ENCODE measurements at regions not wholly inside any gene's neighbourhood (a gene's known extent, or its start where the extent isn't known, plus 50 kb on each side); places are given as distances from the start of the nearest gene placed in this dataset.
A peak's percentile ranks its signal among the peaks of the same experiment; 100 is the strongest.

- no peak for DNase-seq
These were observed 112.9 kb upstream of the STK17B start for GRCh38 chr2:196284144-196284844.

GRCh38 chr2:196284866-196285557 lies 113.6 kb upstream of the STK17B start:
- peak; percentile 13 for DNase-seq

- no peak for DNase-seq
These were observed 115.4 kb upstream of the STK17B start for GRCh38 chr2:196286821-196287220.

DNA sequence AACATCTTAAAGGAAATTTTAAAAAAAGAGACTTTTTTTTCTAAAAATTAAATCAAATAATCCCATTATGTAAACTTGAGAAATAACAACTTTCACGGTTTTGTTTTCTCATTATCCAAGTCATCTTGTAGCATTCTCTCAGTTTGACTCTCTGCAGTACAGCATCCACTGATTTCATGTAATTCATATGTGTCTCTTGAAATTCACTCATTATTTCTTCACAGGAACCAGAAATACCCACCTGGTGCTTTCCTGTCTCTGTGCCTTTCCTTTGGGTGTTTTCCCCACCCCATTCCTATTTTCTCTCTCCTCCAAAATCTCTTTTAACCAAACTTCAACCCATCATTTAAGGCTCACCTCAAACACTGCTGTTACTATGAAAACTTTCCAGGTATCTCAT lies 116.1 kb upstream of the STK17B start:
- no peak for DNase-seq

- no peak for DNase-seq
These were observed 116.7 kb upstream of the STK17B start for GRCh38 chr2:196288006-196288538.

DNA sequence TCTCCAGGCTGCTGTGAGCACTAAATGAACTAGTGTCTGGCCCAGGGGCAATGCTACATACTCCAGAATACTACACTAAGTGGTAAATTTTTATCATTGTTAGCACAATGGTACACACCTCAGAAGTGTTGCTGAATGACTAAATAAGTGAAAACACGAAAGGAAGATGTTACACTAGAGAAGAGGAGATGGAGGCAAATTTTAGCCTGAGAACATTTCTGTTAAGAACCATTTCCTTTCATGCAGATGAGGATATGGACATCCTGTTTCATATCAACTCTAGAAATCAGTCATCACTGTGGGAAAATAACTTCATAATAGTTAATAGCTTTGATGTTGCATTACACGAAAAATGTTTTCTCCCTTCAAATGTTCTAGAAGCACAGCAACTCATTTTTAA lies 117.6 kb upstream of the STK17B start:
- no peak for DNase-seq

- DNase-seq, result no peak
These were observed 118.8 kb upstream of the STK17B start for GRCh38 chr2:196290136-196290535.

- DNase-seq, result no peak
These were observed 119.2 kb upstream of the STK17B start for GRCh38 chr2:196290569-196290968.

- peak; percentile 34 for DNase-seq
These were observed 120.0 kb upstream of the STK17B start for GRCh38 chr2:196291426-196291825.

GRCh38 chr2:196291873-196292800 lies 120.8 kb upstream of the STK17B start:
- DNase-seq, result no peak

DNA sequence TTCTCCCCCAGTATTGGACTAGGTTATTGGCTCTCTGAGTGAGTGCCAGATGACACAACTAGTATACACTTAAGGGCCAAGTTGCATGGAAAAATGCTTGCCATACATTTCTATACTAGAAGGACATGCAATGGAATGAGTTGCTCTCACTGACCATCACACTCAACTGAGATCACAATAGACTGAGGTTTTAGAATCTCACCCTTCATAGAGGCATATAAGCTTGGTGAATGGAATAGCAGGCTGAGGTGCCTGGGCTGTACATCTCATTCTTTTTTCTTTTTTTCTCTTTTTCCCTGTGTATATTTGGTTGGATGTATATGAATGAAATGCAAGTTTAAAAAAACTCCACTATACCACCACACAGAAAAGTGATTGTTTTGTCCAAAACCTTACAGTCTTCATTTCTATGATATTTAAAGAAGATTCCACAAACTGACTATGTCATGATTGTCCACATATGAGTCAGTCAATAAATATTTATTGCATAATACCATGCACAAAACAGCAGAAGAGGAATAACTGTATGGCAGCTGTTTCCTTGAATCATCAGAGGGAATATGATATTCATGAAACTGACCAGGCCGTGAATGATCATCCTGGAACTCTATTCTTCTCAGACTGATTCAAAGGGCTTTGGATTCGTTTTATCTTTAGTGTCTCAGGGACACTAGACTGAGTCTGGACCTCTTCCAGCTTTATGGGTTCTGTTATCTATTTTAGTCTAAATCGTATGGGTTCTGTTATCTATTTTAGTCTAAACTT lies 122.6 kb upstream of the STK17B start:
- DNase-seq, result peak; percentile 64

GRCh38 chr2:196294516-196294909 lies 123.1 kb upstream of the STK17B start:
- DNase-seq, result no peak

DNA sequence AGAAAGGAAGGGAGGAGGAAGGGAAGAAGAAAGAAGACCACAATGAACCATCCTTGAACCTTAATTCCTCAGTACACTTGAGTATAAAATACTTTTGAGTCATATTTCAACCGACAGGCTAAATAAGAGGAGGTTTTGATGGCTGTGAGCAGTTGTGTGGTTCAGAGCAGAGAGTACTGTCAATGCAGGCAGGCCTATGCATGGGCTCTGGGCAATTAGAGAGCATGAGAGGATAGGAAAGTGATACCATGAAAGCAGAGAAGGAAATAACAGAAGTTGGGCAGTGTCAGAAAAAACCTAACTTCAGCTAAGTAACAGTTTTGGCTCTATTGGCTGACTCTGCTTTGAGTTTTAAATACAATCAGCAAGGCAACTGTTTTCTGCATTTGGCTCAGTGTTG lies 123.6 kb upstream of the STK17B start:
- no peak for DNase-seq

DNA sequence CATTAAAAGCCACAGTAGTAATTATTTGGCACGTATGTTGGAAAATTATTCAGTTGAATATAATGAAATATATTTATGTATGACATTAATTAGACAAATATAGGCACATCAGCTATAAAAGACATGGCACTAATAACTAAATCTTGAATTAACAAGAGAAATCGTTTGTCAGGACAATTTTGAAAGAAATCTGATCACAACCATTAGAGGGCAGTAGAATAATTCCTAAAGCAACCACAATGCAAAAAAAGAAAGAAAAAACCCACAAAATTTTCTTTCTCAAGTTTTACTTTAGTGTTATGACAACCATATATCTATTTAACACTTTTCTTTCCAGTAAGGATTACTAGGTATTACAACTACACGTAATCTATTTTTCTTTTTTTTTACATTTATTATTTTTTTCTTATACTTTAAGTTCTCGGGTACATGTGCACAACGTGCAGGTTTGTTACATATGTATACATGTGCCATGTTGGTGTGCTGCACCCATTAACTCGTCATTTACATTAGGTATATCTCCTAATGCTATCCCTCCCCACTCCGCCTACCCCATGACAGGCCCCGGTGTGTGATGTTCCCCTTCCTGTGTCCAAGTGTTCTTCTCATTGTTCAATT lies 126.8 kb upstream of the STK17B start:
- peak; percentile 62 for DNase-seq

GRCh38 chr2:196307775-196308305 lies 136.5 kb upstream of the STK17B start:
- DNase-seq, result no peak

GRCh38 chr2:196309691-196310090 lies 138.3 kb upstream of the STK17B start:
- no peak for DNase-seq

DNA sequence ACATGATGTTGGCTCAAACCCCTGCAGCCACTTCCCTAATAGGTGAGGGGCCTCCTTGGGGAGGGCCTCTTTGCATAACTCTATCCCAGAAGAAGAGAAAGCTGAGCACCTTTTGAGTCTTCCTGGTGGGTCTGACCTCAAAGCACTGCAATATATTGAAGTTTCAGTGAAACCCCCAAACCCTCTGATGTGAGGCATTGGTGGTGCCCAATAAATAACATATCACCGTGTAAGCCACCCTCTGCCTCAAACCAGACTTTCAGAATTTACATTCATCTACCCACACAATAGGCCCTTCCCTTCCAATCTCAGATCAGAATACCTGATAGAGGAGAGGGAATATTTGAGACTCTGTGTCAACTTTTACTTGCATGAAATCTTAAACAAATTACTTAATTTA lies 142.8 kb upstream of the STK17B start:
- DNase-seq, result no peak

DNA sequence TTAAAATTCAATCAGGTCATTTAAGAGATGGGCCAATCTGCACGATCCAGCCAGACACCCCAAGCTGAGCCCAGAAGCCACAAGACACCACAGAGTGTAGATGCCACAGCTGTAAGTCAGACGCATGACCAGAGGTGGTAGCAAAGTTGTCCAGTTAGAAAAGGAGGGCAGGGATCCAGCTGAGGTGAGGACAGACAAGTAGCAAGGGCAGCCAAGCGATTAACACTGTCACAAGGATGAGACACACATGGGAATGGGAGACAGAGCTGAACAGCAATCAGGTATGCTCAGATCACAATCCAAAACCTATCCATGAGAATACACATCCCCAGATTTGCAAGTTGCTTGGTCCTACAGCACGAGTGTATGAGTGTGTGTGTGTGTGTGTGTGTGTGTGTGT lies 143.4 kb upstream of the STK17B start:
- no peak for DNase-seq

GRCh38 chr2:196315388-196316049 lies 144.1 kb upstream of the STK17B start:
- no peak for DNase-seq

GRCh38 chr2:196316050-196316430 lies 144.7 kb upstream of the STK17B start:
- DNase-seq, result no peak

Measured in OCI-M1 (cell line).